A549 (cell line): ENCODE measurements at regions not wholly inside any gene's neighbourhood (a gene's known extent, or its start where the extent isn't known, plus 50 kb on each side); places are given as distances from the start of the nearest gene placed in this dataset.

Experiments used
- ATAC-seq, 2 experiments: fragments of 200-7000 bp in 1 of 2; fragments of >200 bp in 1 of 2; cut with Nextera tagmentation in 1 of 2; cut with Tn5 transposase in 1 of 2; 3 replicates each; pipeline versions ENCODE4 v1.8.0 to v1.9.1; 2018 to 2020; ENCODE audit warnings: mild to moderate bottlenecking in 1 of 2, moderate library complexity in 1 of 2
- CTCF ChIA-PET: fragments of 300-600 bp; sonication (Branson Sonifier 250); formaldehyde crosslinking; extraction: SDS; loops from one replicate; lab custom pipeline; 2021; ENCODE audit warnings: antibody characterized with exemption, inconsistent platforms; lab: Yijun Ruan, JAX
- POLR2A ChIA-PET: fragments of 350-600 bp; formaldehyde crosslinking; extraction: SDS; loops from one replicate; lab custom pipeline; 2021; ENCODE audit warnings: antibody characterized with exemption, inconsistent platforms; lab: Yijun Ruan, JAX
- DNase-seq, 2 experiments: peaks; one replicate each; pipeline versions ENCODE4 v3.0.0 to v3.0.0-alpha.2; 2011 to 2016; ENCODE audit warnings: low read depth in 1 of 2, low spot score in 1 of 2
- FAIRE-seq: peaks from 2 replicates; lab custom pipeline; 2011; peaks lifted over from hg19 to GRCh38; lab: Jason Lieb, UNC
- H3K27ac ChIP-seq, 2 experiments: fragments of >200 bp; sonication (Bioruptor Twin); formaldehyde crosslinking; 3 replicates each; pipeline ENCODE4 v1.5.1; 2016 to 2017
- H3K4me1 ChIP-seq: fragments of >200 bp; sonication (Bioruptor Twin); formaldehyde crosslinking; 3 replicates; pipeline ENCODE4 v1.6.1; 2016
- H3K4me2 ChIP-seq: fragments of >200 bp; sonication (Bioruptor Twin); formaldehyde crosslinking; 3 replicates; pipeline ENCODE4 v1.6.1; 2016
- H3K4me3 ChIP-seq: fragments of >200 bp; sonication (Bioruptor Twin); formaldehyde crosslinking; 3 replicates; pipeline ENCODE4 v1.5.1; 2016
- H3K9me3 ChIP-seq: fragments of >200 bp; sonication (Bioruptor Twin); formaldehyde crosslinking; 3 replicates; pipeline ENCODE4 v1.6.1; 2016
- BHLHE40 ChIP-seq: IDR thresholded peaks from 2 replicates; pipeline ENCODE4 v1.6.1; 2012; ENCODE audit warnings: low read depth, low read length, inconsistent platforms
- CBX2 ChIP-seq: fragments of 200-600 bp; sonication (generic); IDR thresholded peaks from 2 replicates; pipeline ENCODE4 v1.6.1; 2016; ENCODE audit warnings: low read depth, mild to moderate bottlenecking, borderline replicate concordance
- CBX8 ChIP-seq: fragments of 200-600 bp; sonication (generic); IDR thresholded peaks from 2 replicates; pipeline ENCODE4 v1.6.1; 2016
- CHD4 ChIP-seq: fragments of 200-600 bp; sonication (generic); IDR thresholded peaks from 2 replicates; pipeline ENCODE4 v1.6.1; 2016; ENCODE audit warnings: antibody characterized with exemption, mild to moderate bottlenecking, borderline replicate concordance
- EHF ChIP-seq: fragments of 250-450 bp; sonication (Bioruptor Pico); IDR thresholded peaks from 2 replicates; pipeline ENCODE4 v1.5.0; 2020; ENCODE audit warnings: mild to moderate bottlenecking
- EP300 ChIP-seq, 2 experiments: fragments of >200 bp; sonication (Bioruptor Twin); formaldehyde crosslinking; IDR thresholded peaks; 2 replicates in 1 of 2; 3 replicates in 1 of 2; pipeline ENCODE4 v1.6.1; 2016 to 2017
- ESRRA ChIP-seq: fragments of 150-350 bp; IDR thresholded peaks from 2 replicates; pipeline ENCODE4 v1.6.1; 2014; ENCODE audit warnings: mild to moderate bottlenecking, low read length, borderline replicate concordance
- GATA3 ChIP-seq: IDR thresholded peaks from 2 replicates; pipeline ENCODE4 v1.6.1; 2012; ENCODE audit warnings: borderline replicate concordance
- HDAC2 ChIP-seq: fragments of 200-600 bp; sonication (generic); IDR thresholded peaks from 2 replicates; pipeline ENCODE4 v1.6.1; 2016
- HOXB13 ChIP-seq: fragments of 250-450 bp; sonication (Bioruptor Pico); IDR thresholded peaks from 2 replicates; pipeline ENCODE4 v1.5.0; 2020; ENCODE audit warnings: low read depth, mild to moderate bottlenecking, moderate library complexity
- JUN ChIP-seq, 2 experiments: fragments of >200 bp; sonication (Bioruptor Twin); formaldehyde crosslinking; IDR thresholded peaks; 2 replicates in 1 of 2; 3 replicates in 1 of 2; pipeline ENCODE4 v1.6.1; 2016 to 2017
- KDM5A ChIP-seq: fragments of 200-600 bp; sonication (generic); IDR thresholded peaks from 2 replicates; pipeline ENCODE4 v1.6.1; 2016; ENCODE audit warnings: antibody characterized with exemption, mild to moderate bottlenecking
- MAZ ChIP-seq: fragments of 150-350 bp; IDR thresholded peaks from 2 replicates; pipeline ENCODE4 v1.6.1; 2014; ENCODE audit warnings: antibody characterized with exemption, low read depth, low read length, borderline replicate concordance
- NFE2L2 ChIP-seq: fragments of 150-350 bp; conservative IDR thresholded peaks from 2 replicates; pipeline ENCODE4 v1.6.1; 2014; ENCODE audit warnings: low read length
- PHF8 ChIP-seq: fragments of 200-600 bp; sonication (generic); IDR thresholded peaks from 2 replicates; pipeline ENCODE4 v1.6.1; 2016; ENCODE audit warnings: low read depth, mild to moderate bottlenecking, antibody characterized with exemption, moderate library complexity, borderline replicate concordance
- RARB ChIP-seq: fragments of 250-450 bp; sonication (Bioruptor Pico); IDR thresholded peaks from 2 replicates; pipeline ENCODE4 v1.8.0; 2021; ENCODE audit warnings: mild to moderate bottlenecking, moderate library complexity
- RCOR1 ChIP-seq: fragments of 150-350 bp; IDR thresholded peaks from 2 replicates; pipeline ENCODE4 v1.6.1; 2014; ENCODE audit warnings: antibody characterized with exemption, low read length, low read depth
- RFX5 ChIP-seq: fragments of 450-650 bp; IDR thresholded peaks from 2 replicates; pipeline ENCODE4 v1.7.1; 2014; ENCODE audit warnings: antibody characterized with exemption, mild to moderate bottlenecking, moderate library complexity
- RNF2 ChIP-seq: fragments of 200-600 bp; sonication (generic); IDR thresholded peaks from 2 replicates; pipeline ENCODE4 v1.6.1; 2016; ENCODE audit warnings: low read depth, mild to moderate bottlenecking, antibody characterized with exemption, moderate library complexity, borderline replicate concordance
- SMC3 ChIP-seq: fragments of >200 bp; sonication (Bioruptor Twin); formaldehyde crosslinking; IDR thresholded peaks from 3 replicates; pipeline ENCODE4 v1.6.1; 2018; ENCODE audit warnings: inconsistent platforms
- TFCP2L1 ChIP-seq: fragments of 250-450 bp; sonication (Bioruptor Pico); IDR thresholded peaks from 2 replicates; pipeline ENCODE4 v1.5.0; 2021; ENCODE audit warnings: mild to moderate bottlenecking
- ZC3H11A ChIP-seq: fragments of 450-650 bp; IDR thresholded peaks from 2 replicates; pipeline ENCODE4 v1.6.1; 2014; ENCODE audit warnings: antibody characterized with exemption, mild to moderate bottlenecking
- ZSCAN20 ChIP-seq: fragments of 250-450 bp; sonication (Bioruptor Pico); IDR thresholded peaks from 2 replicates; pipeline ENCODE4 v1.8.0; 2022; ENCODE audit warnings: mild to moderate bottlenecking, moderate library complexity
- WGBS: methylation state at CpG from one replicate; pipeline ENCODE4 v1.1.6; 2017; ENCODE audit errors: missing lambda C conversion rate; 5-methylcytosine and 5-hydroxymethylcytosine counted together
- TF ChIP-seq, protein P1 (sequence below): fragments of >200 bp; sonication (Bioruptor Twin); formaldehyde crosslinking; IDR thresholded peaks from 3 replicates; pipeline ENCODE4 v1.6.1; 2016
- TF ChIP-seq, protein P2 (sequence below): IDR thresholded peaks from 2 replicates; pipeline ENCODE4 v1.6.1; 2012
- TF ChIP-seq, protein P3 (sequence below): fragments of 450-650 bp; IDR thresholded peaks from 2 replicates; pipeline ENCODE4 v1.6.1; 2014; ENCODE audit warnings: antibody characterized with exemption
- TF ChIP-seq, protein P4 (sequence below): IDR thresholded peaks from 2 replicates; pipeline ENCODE4 v1.6.1; 2012

DNA sequence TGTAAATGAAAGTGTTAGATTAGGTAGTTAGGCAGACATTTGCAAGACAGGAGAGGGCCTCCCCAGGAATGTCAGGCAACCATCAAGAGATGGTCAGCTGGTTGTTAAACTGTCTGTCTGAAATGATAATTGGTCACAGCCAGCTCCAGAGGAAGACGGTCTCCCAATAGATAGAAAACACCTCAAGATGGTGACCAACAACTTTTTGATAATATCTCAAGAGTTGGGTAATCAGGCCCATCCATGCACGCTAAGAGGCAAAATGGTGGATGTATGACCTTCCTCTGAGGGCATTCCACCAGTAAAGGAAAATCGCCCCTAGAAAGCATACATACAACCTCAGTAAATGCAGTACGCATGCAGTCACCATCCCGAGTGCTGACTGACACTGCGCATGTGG, 118.2 kb downstream of the MAP3K21 start:
- FAIRE-seq = no peak
- CTCF ChIA-PET = interaction anchor here (1.4 kb wide), 1 partner anchor 459 kb away, joined by 6 read pairs; the partner anchor contains the start of gene SLC35F3
- peaks cover 23% of the 10 kb centered on the region for H3K4me1 ChIP-seq

DNA sequence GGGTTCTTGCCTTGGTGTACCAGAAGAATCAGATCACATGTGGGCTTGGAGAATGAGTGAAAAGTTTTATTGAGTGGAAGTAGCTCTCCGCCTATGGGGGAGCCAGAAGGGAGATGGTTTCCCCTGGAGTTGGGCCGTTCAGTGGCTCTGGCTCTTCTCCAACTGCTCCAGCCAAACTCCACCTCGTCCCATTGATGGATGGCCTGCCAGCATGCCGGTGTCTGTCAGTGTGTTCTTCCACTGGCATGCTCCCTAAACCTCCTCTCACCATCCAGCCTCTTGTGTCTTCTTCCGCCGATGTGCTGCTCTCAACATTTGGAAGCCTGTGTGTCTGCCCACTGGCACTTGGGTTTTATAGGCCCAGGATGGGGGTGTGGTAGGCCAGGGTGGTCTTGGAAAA, 119.4 kb downstream of the MAP3K21 start:
- TF ChIP-seq HDAC2 (no peak), KDM5A (no peak), MAZ (no peak), GATA3 (no peak), EHF (CRISPR knock-in tag) (no peak), RARB (no peak), RFX5 (no peak)
- WGBS = 63% methylated on average over 6 of the region's 6 CpGs
- DNase-seq (no peak), ATAC-seq (no peak), FAIRE-seq (no peak)
- Histone ChIP-seq H3K9me3 (peaks cover 6% of the 10 kb centered on the region; the same call in 1 of the 3 replicates), H3K4me3 (no peak overlapping the region), H3K4me1 (peaks cover 18% of the 10 kb centered on the region), H3K4me2 (no peak overlapping the region), H3K27ac (no peak overlapping the region)
- CTCF ChIA-PET = no interaction called here
- POLR2A ChIA-PET = no interaction called here

More for the DNA sequence above, 118.2 kb downstream of the MAP3K21 start:
- TF ChIP-seq CBX8 (no peak), CHD4 (no peak), HDAC2 (no peak), TFCP2L1 (no peak), ZC3H11A (no peak), MAZ (no peak), NFE2L2 (no peak)
- POLR2A ChIA-PET = no interaction called here
- H3K27ac ChIP-seq = no peak overlapping the region
- DNase-seq (no peak), ATAC-seq (no peak)
- no peak overlapping the region for H3K4me3 ChIP-seq
- 77% methylated on average over 6 of the region's 6 CpGs for WGBS
- H3K4me2 ChIP-seq = no peak overlapping the region
- H3K9me3 ChIP-seq = peaks cover 6% of the 10 kb centered on the region; the same call in 1 of the 3 replicates

DNA sequence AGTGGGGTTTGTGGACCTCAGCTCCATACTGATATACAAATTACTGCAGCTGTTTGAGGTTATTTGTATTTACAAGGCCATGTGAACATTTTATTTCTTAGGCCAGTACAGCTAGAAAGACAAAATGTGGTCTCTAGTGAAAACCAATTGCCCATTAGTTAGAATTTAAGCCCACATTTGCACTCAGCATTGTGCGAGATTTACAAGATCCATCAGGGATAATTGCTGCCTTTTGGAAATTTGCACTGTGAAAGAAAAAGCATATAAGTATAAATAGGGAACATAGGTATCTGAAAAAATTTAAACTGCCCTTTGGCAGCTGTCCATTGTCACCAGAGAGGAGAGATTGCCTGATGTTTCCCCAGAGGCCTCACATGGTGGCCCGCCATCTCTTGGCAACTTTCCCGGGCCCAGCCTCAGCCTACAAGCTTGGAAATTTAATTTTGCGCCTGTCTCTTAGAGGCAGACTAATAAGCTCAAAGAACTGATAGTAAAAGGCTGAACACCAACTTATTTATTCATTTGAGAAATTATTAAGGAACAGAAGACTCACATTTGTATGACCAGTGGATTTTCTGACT, 120.7 kb downstream of the MAP3K21 start:
- CTCF ChIA-PET = interaction anchor here (0.9 kb wide), 2 partner anchors 171 to 456 kb away, joined by 3 to 5 read pairs; partner anchors contain the start of gene SLC35F3
- TF ChIP-seq EHF (CRISPR knock-in tag) (no peak), RCOR1 (no peak), PHF8 (no peak), CBX2 (no peak), BHLHE40 (no peak), JUN (IDR thresholded peaks at IDR 0.05) (no peak), RNF2 (no peak), ESRRA (no peak), EP300 (IDR thresholded peaks at IDR 0.05) (no peak)
- TF ChIP-seq, protein P1, sequence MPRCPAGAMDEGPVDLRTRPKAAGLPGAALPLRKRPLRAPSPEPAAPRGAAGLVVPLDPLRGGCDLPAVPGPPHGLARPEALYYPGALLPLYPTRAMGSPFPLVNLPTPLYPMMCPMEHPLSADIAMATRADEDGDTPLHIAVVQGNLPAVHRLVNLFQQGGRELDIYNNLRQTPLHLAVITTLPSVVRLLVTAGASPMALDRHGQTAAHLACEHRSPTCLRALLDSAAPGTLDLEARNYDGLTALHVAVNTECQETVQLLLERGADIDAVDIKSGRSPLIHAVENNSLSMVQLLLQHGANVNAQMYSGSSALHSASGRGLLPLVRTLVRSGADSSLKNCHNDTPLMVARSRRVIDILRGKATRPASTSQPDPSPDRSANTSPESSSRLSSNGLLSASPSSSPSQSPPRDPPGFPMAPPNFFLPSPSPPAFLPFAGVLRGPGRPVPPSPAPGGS = no peak
- TF ChIP-seq, protein P2, sequence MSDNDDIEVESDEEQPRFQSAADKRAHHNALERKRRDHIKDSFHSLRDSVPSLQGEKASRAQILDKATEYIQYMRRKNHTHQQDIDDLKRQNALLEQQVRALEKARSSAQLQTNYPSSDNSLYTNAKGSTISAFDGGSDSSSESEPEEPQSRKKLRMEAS = no peak
- no peak for FAIRE-seq
- Histone ChIP-seq H3K27ac (no peak overlapping the region), H3K4me2 (no peak overlapping the region), H3K4me1 (peaks cover 6% of the 10 kb centered on the region; the same call in 2 of the 3 replicates), H3K9me3 (peaks cover 6% of the 10 kb centered on the region; the same call in 1 of the 3 replicates), H3K4me3 (no peak overlapping the region)
- POLR2A ChIA-PET = no interaction called here
- DNase-seq = no peak
- ATAC-seq = no peak
- 74% methylated on average over 4 of the region's 4 CpGs for WGBS

DNA sequence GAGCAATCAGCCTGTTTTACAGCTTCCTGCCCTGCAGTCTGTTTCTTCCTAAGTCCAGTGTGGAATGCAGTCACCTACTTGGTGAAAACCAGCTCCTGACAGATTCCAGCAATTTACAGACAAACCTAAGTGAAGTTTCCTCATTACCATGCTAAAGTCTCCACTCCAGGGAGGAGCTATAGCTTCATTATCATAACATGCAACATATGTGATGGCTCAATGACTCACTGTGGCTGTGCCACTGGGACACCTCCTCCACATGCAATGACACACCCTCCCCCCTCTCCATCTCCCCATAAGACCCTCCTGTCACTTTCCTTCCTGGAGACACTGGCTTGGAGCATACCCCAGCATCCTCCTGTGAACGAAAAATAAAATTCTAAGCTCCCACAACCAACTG, 125.2 kb downstream of the MAP3K21 start:
- no peak for DNase-seq
- no peak for ATAC-seq
- ChIA-PET CTCF (interaction anchor here (1.7 kb wide), 1 partner anchor 12 kb away, joined by 9 read pairs; no protein-coding TSS in a partner anchor), POLR2A (no interaction called here)
- Histone ChIP-seq H3K4me2 (no peak overlapping the region), H3K4me1 (no peaks in the 10 kb centered on the region), H3K27ac (no peak overlapping the region), H3K4me3 (no peak overlapping the region), H3K9me3 (no peaks in the 10 kb centered on the region)
- no peak for FAIRE-seq
- whole genome bisulfite sequencing = 16% methylated on average over 1 of the region's 1 CpG
- TF ChIP-seq SMC3 = no peak
- TF ChIP-seq, protein P3, sequence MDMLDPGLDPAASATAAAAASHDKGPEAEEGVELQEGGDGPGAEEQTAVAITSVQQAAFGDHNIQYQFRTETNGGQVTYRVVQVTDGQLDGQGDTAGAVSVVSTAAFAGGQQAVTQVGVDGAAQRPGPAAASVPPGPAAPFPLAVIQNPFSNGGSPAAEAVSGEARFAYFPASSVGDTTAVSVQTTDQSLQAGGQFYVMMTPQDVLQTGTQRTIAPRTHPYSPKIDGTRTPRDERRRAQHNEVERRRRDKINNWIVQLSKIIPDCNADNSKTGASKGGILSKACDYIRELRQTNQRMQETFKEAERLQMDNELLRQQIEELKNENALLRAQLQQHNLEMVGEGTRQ = no peak
- TF ChIP-seq GATA3 = no peak
- TF ChIP-seq HOXB13 (CRISPR knock-in tag) = no peak
- no peak for TF ChIP-seq MAZ
- TF ChIP-seq, protein P4, sequence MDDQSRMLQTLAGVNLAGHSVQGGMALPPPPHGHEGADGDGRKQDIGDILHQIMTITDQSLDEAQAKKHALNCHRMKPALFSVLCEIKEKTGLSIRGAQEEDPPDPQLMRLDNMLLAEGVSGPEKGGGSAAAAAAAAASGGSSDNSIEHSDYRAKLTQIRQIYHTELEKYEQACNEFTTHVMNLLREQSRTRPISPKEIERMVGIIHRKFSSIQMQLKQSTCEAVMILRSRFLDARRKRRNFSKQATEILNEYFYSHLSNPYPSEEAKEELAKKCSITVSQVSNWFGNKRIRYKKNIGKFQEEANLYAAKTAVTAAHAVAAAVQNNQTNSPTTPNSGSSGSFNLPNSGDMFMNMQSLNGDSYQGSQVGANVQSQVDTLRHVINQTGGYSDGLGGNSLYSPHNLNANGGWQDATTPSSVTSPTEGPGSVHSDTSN = no peak
- no peak for TF ChIP-seq ZSCAN20 (CRISPR knock-in tag)
